IMR-90 (cell line): ENCODE measurements at regions not wholly inside any gene's neighbourhood (a gene's known extent, or its start where the extent isn't known, plus 50 kb on each side); places are given as distances from the start of the nearest gene placed in this dataset.

Source experiments
- ATAC-seq: fragments of 200-7000 bp; cut with Tn5 transposase; 2 replicates; pipeline ENCODE4 v1.9.1; 2020; ENCODE audit warnings: low read depth, mild to moderate bottlenecking, moderate library complexity
- BruUV-seq: library from RNA; stranded (reverse); fragments of 400-500 nt; replicated peaks from 2 replicates; lab custom pipeline; 2021; lab: Mats Ljungman, UMichigan
- CTCF ChIA-PET: fragments of 300-600 bp; formaldehyde crosslinking; extraction: SDS; loops from one replicate; lab custom pipeline; 2021; ENCODE audit warnings: antibody characterized with exemption; lab: Yijun Ruan, JAX
- POLR2A ChIA-PET: fragments of 300-600 bp; sonication (Branson Sonifier 250); formaldehyde crosslinking; loops from one replicate; lab custom pipeline; 2022; ENCODE audit warnings: antibody characterized with exemption; ENCODE audit not compliant: unreplicated experiment; lab: Charles Lee
- DNase-seq: peaks from one replicate; pipeline ENCODE4 v3.0.0; 2013
- H2AFZ ChIP-seq: replicated peaks from 2 replicates; pipeline ENCODE3; 2013; ENCODE audit warnings: low read length, mild to moderate bottlenecking; ENCODE audit not compliant: poor library complexity
- H2AK5ac ChIP-seq: 2 replicates; pipeline ENCODE4 v1.6.1; 2013; ENCODE audit warnings: low read depth, low read length, inconsistent platforms
- H2AK9ac ChIP-seq: replicated peaks from 2 replicates; pipeline ENCODE3; 2013; ENCODE audit warnings: mild to moderate bottlenecking, low read depth, low read length, moderate library complexity; ENCODE audit not compliant: poor library complexity
- H2BK120ac ChIP-seq: 2 replicates; pipeline ENCODE4 v1.6.1; 2013; ENCODE audit warnings: low read depth, low read length, inconsistent platforms
- H2BK15ac ChIP-seq: 3 replicates; pipeline ENCODE4 v1.6.1; 2013; ENCODE audit warnings: low read depth, low read length, inconsistent platforms
- H2BK20ac ChIP-seq: 2 replicates; pipeline ENCODE4 v1.6.1; 2013; ENCODE audit warnings: low read depth, mild to moderate bottlenecking, inconsistent platforms, low read length, moderate library complexity
- H2BK5ac ChIP-seq: 2 replicates; pipeline ENCODE4 v1.6.1; 2013; ENCODE audit warnings: mild to moderate bottlenecking, low read depth, low read length, inconsistent platforms; ENCODE audit not compliant: poor library complexity, severe bottlenecking
- H3K14ac ChIP-seq: replicated peaks from 2 replicates; pipeline ENCODE4 v1.6.1; 2013; ENCODE audit warnings: low read depth, low read length, inconsistent platforms
- H3K18ac ChIP-seq: 2 replicates; pipeline ENCODE4 v1.6.1; 2013; ENCODE audit warnings: low read depth, low read length, control low read depth
- H3K23ac ChIP-seq: 2 replicates; pipeline ENCODE4 v1.6.1; 2013; ENCODE audit warnings: low read depth, low read length, inconsistent platforms
- H3K27ac ChIP-seq: 2 replicates; pipeline ENCODE4 v1.5.1; 2013; ENCODE audit warnings: mild to moderate bottlenecking, control low read depth, low read length; ENCODE audit not compliant: insufficient read depth
- H3K27me3 ChIP-seq: 2 replicates; pipeline ENCODE4 v1.6.1; 2013; ENCODE audit warnings: low read length; ENCODE audit not compliant: control insufficient read depth, insufficient read depth
- H3K36me3 ChIP-seq: 2 replicates; pipeline ENCODE4 v1.6.1; 2013; ENCODE audit warnings: low read length, mixed read lengths; ENCODE audit not compliant: control insufficient read depth, insufficient read depth
- H3K4ac ChIP-seq: 2 replicates; pipeline ENCODE4 v1.6.1; 2013; ENCODE audit warnings: low read depth, low read length, inconsistent platforms
- H3K4me1 ChIP-seq: 2 replicates; pipeline ENCODE4 v1.6.1; 2013; ENCODE audit warnings: low read length, mixed read lengths; ENCODE audit not compliant: control insufficient read depth, insufficient read depth
- H3K4me2 ChIP-seq: 2 replicates; pipeline ENCODE4 v1.6.1; 2013; ENCODE audit warnings: low read depth, mild to moderate bottlenecking, control low read depth, low read length, moderate library complexity
- H3K4me3 ChIP-seq: 2 replicates; pipeline ENCODE4 v1.5.1; 2013; ENCODE audit warnings: low read depth, mild to moderate bottlenecking, control low read depth, low read length, moderate library complexity; ENCODE audit not compliant: insufficient read depth
- H3K56ac ChIP-seq: 2 replicates; pipeline ENCODE4 v1.6.1; 2013; ENCODE audit warnings: low read length, inconsistent platforms; ENCODE audit not compliant: insufficient read depth; ENCODE audit errors: extremely low read depth
- H3K79me1 ChIP-seq, 2 experiments: 2 replicates each; pipeline ENCODE4 v1.6.1; 2013; ENCODE audit warnings: low read length in 2 of 2, inconsistent platforms in 1 of 2, low read depth in 1 of 2
- H3K9ac ChIP-seq: 2 replicates; pipeline ENCODE4 v1.6.1; 2013; ENCODE audit warnings: low read depth, low read length, control low read depth
- H3K9me1 ChIP-seq: 2 replicates; pipeline ENCODE4 v1.6.1; 2013; ENCODE audit warnings: low read length, inconsistent platforms; ENCODE audit not compliant: insufficient read depth
- H3K9me3 ChIP-seq: 2 replicates; pipeline ENCODE4 v1.6.1; 2013; ENCODE audit warnings: low read length; ENCODE audit not compliant: control insufficient read depth, insufficient read depth
- H4K20me1 ChIP-seq: 2 replicates; pipeline ENCODE4 v1.6.1; 2013; ENCODE audit warnings: low read length, inconsistent platforms; ENCODE audit not compliant: insufficient read depth
- H4K5ac ChIP-seq: 2 replicates; pipeline ENCODE4 v1.6.1; 2013; ENCODE audit warnings: mild to moderate bottlenecking, low read depth, low read length, control low read depth
- H4K8ac ChIP-seq, 2 experiments: 2 replicates each; pipeline ENCODE4 v1.6.1; 2013; ENCODE audit warnings: low read depth in 2 of 2, low read length in 2 of 2, control low read depth in 1 of 2, inconsistent platforms in 1 of 2
- H4K91ac ChIP-seq: 2 replicates; pipeline ENCODE4 v1.6.1; 2013; ENCODE audit warnings: low read depth, low read length, inconsistent platforms; ENCODE audit not compliant: insufficient read depth
- BHLHE40 ChIP-seq: fragments of 150-350 bp; IDR thresholded peaks from 2 replicates; pipeline ENCODE4 v1.6.1; 2016; ENCODE audit warnings: mild to moderate bottlenecking, low read depth, low read length
- CEBPB ChIP-seq: IDR thresholded peaks from 2 replicates; pipeline ENCODE4 v1.6.1; 2012; ENCODE audit warnings: low read depth, low read length, improper control_type of control experiment
- CHD1 ChIP-seq: IDR thresholded peaks from 2 replicates; pipeline ENCODE4 v1.6.1; 2012; ENCODE audit warnings: low read depth, low read length, improper control_type of control experiment
- FOS ChIP-seq: fragments of 150-350 bp; IDR thresholded peaks from 2 replicates; pipeline ENCODE4 v1.6.1; 2016; ENCODE audit warnings: low read depth, low read length
- MAFK ChIP-seq: IDR thresholded peaks from 2 replicates; pipeline ENCODE4 v1.6.1; 2012; ENCODE audit warnings: low read depth, low read length, improper control_type of control experiment
- MAZ ChIP-seq: IDR thresholded peaks from 2 replicates; pipeline ENCODE4 v1.6.1; 2012; ENCODE audit warnings: low read depth, mild to moderate bottlenecking, low read length, improper control_type of control experiment, moderate library complexity, borderline replicate concordance
- MXI1 ChIP-seq: IDR thresholded peaks from 2 replicates; pipeline ENCODE4 v1.6.1; 2012; ENCODE audit warnings: low read depth, mild to moderate bottlenecking, low read length, moderate library complexity, borderline replicate concordance
- NFE2L2 ChIP-seq: fragments of 150-350 bp; IDR thresholded peaks from 2 replicates; pipeline ENCODE4 v1.6.1; 2016; ENCODE audit warnings: low read depth, mild to moderate bottlenecking, low read length
- POLR2A ChIP-seq: IDR thresholded peaks from 2 replicates; pipeline ENCODE4 v1.6.1; 2012; ENCODE audit warnings: mild to moderate bottlenecking, low read depth, low read length
- RAD21 ChIP-seq: IDR thresholded peaks from 2 replicates; pipeline ENCODE4 v1.6.1; 2012; ENCODE audit warnings: low read length, improper control_type of control experiment
- RCOR1 ChIP-seq: IDR thresholded peaks from 2 replicates; pipeline ENCODE4 v1.6.1; 2012; ENCODE audit warnings: mild to moderate bottlenecking, low read length, improper control_type of control experiment; ENCODE audit not compliant: insufficient replicate concordance
- RFX5 ChIP-seq: IDR thresholded peaks from 2 replicates; pipeline ENCODE4 v1.8.0; 2012; ENCODE audit warnings: low read depth, mild to moderate bottlenecking, low read length, moderate library complexity
- SMC3 ChIP-seq: fragments of 150-350 bp; IDR thresholded peaks from 2 replicates; pipeline ENCODE4 v1.6.1; 2016; ENCODE audit warnings: low read depth, mild to moderate bottlenecking, antibody characterized with exemption, low read length, moderate library complexity
- WGBS, 2 experiments: methylation state at CpG; one replicate each; pipeline versions ENCODE4 v1.1.5 to v1.1.7; 2013; ENCODE audit warnings: missing lambda C conversion rate in 2 of 2; ENCODE audit not compliant: insufficient read length in 1 of 2; ENCODE audit errors: extremely low coverage in 2 of 2; 5-methylcytosine and 5-hydroxymethylcytosine counted together
- dilution Hi-C: fragments of 300-500 bp; cut with HindIII; formaldehyde crosslinking; loops from one replicate; pipeline ENCODE4 v1.14.3; 2018; ENCODE audit warnings: low sequenced_read_pairs; ENCODE audit not compliant: unreplicated experiment
- in situ Hi-C: fragments of 300-500 bp; cut with MboI; formaldehyde crosslinking; loops from 3 replicates; pipeline ENCODE4 v1.14.3; 2019; ENCODE audit warnings: low sequenced_read_pairs, inconsistent platforms, mixed read lengths
- intact Hi-C: fragments of 100-400 bp; cut with micrococcal nuclease; formaldehyde crosslinking; loops from 2 replicates; pipeline ENCODE4 v1.10.0; 2022
- TF ChIP-seq, protein P1 (sequence below): conservative IDR thresholded peaks from 2 replicates; pipeline ENCODE4 v1.5.1; 2012; ENCODE audit warnings: mild to moderate bottlenecking, low read depth, low read length, improper control_type of control experiment
- TF ChIP-seq, protein P2 (sequence below): fragments of 150-350 bp; IDR thresholded peaks from 2 replicates; pipeline ENCODE4 v1.6.1; 2016; ENCODE audit warnings: low read depth, mild to moderate bottlenecking, low read length, moderate library complexity, borderline replicate concordance
- TF ChIP-seq, protein P3 (sequence below): fragments of 150-350 bp; IDR thresholded peaks from 2 replicates; pipeline ENCODE4 v1.6.1; 2017; ENCODE audit warnings: mild to moderate bottlenecking, antibody characterized with exemption, low read length, low read depth

DNA sequence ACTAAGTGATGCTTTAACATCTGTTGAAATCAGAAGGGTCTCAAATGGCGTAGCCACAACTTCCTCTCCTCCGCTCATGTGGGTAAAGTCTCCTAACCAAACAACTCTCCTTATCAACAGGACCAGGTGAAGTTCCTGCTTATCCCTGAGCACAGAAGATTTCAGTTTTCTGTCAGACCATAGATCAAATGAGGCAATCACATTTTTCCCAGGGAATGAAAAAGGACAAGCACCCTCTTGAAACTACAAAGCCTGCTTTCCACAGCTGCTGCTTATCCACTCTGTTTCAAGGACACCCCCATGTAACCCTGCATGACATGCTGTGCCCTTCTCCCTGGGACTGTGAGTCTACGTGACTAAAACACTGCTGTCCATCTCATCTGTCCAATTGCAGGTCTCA is 788.3 kb upstream of the SLITRK5 start:
- Histone ChIP-seq H3K4me2 (no peak overlapping the region), H2AK5ac (no peak overlapping the region), H3K23ac (no peak overlapping the region), H3K14ac (no peak overlapping the region), H4K5ac (no peak overlapping the region), H2AFZ (no peak overlapping the region), H4K20me1 (no peaks in the 10 kb centered on the region), H2BK15ac (no peak overlapping the region), H2BK120ac (no peak overlapping the region), H4K8ac (no peak overlapping the region), H3K36me3 (no peaks in the 10 kb centered on the region), H3K56ac (no peak overlapping the region), H3K9me1 (no peaks in the 10 kb centered on the region), H2BK20ac (no peak overlapping the region), H3K27me3 (no peaks in the 10 kb centered on the region), H3K27ac (no peak overlapping the region), H3K9ac (no peak overlapping the region), H2AK9ac (no peak overlapping the region), H3K4ac (no peak overlapping the region), H2BK5ac (no peak overlapping the region), H3K18ac (no peak overlapping the region), H3K4me3 (no peak overlapping the region), H3K9me3 (no peaks in the 10 kb centered on the region), H4K91ac (no peak overlapping the region), H3K4me1 (no peaks in the 10 kb centered on the region), H3K79me1 (no peaks in the 10 kb centered on the region)
- WGBS, 2 experiments = no CpG with 5 or more reads among the region's 3 CpGs
- dilution Hi-C loops = no loop called here
- POLR2A ChIA-PET = no interaction called here
- TF ChIP-seq, protein P1, sequence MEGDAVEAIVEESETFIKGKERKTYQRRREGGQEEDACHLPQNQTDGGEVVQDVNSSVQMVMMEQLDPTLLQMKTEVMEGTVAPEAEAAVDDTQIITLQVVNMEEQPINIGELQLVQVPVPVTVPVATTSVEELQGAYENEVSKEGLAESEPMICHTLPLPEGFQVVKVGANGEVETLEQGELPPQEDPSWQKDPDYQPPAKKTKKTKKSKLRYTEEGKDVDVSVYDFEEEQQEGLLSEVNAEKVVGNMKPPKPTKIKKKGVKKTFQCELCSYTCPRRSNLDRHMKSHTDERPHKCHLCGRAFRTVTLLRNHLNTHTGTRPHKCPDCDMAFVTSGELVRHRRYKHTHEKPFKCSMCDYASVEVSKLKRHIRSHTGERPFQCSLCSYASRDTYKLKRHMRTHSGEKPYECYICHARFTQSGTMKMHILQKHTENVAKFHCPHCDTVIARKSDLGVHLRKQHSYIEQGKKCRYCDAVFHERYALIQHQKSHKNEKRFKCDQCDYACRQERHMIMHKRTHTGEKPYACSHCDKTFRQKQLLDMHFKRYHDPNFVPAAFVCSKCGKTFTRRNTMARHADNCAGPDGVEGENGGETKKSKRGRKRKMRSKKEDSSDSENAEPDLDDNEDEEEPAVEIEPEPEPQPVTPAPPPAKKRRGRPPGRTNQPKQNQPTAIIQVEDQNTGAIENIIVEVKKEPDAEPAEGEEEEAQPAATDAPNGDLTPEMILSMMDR = no peak
- TF ChIP-seq MAFK (no peak), BHLHE40 (no peak), MAZ (no peak), SMC3 (no peak), FOS (no peak), CHD1 (no peak), RAD21 (no peak), MXI1 (no peak), NFE2L2 (no peak), POLR2A (no peak), RFX5 (no peak), RCOR1 (no peak), CEBPB (no peak)
- TF ChIP-seq, protein P2, sequence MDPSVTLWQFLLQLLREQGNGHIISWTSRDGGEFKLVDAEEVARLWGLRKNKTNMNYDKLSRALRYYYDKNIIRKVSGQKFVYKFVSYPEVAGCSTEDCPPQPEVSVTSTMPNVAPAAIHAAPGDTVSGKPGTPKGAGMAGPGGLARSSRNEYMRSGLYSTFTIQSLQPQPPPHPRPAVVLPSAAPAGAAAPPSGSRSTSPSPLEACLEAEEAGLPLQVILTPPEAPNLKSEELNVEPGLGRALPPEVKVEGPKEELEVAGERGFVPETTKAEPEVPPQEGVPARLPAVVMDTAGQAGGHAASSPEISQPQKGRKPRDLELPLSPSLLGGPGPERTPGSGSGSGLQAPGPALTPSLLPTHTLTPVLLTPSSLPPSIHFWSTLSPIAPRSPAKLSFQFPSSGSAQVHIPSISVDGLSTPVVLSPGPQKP = no peak
- TF ChIP-seq, protein P3, sequence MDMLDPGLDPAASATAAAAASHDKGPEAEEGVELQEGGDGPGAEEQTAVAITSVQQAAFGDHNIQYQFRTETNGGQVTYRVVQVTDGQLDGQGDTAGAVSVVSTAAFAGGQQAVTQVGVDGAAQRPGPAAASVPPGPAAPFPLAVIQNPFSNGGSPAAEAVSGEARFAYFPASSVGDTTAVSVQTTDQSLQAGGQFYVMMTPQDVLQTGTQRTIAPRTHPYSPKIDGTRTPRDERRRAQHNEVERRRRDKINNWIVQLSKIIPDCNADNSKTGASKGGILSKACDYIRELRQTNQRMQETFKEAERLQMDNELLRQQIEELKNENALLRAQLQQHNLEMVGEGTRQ = no peak
- DNase-seq = peak; percentile 2
- intact Hi-C loops = no loop called here
- BruUV-seq = no TSS peak
- in situ Hi-C loops = no loop called here
- ATAC-seq = no peak
- CTCF ChIA-PET = no interaction called here
